Ascending aorta (tissue), 2 donors: ENCODE measurements at regions not wholly inside any gene's neighbourhood (a gene's known extent, or its start where the extent isn't known, plus 50 kb on each side); places are given as distances from the start of the nearest gene placed in this dataset.

Experiments
- DNase-seq, 2 donors: peaks; one replicate each; pipeline ENCODE4 v3.0.0-alpha.2; 2019; ENCODE audit warnings: low spot score in 2 of 2
- H3K27ac ChIP-seq, 2 donors: fragments of 200-600 bp; sonication (generic); one replicate each; pipeline ENCODE4 v1.5.1; 2016 to 2017; ENCODE audit warnings: mild to moderate bottlenecking in 1 of 2
- H3K27me3 ChIP-seq: fragments of 200-600 bp; sonication (generic); one replicate; pipeline ENCODE4 v1.5.1; 2017
- H3K36me3 ChIP-seq, 2 donors: fragments of 200-600 bp; sonication (generic); one replicate each; pipeline ENCODE4 v1.5.1; 2016
- H3K4me1 ChIP-seq, 2 donors: fragments of 200-600 bp; sonication (generic); one replicate each; pipeline ENCODE4 v1.5.1; 2016 to 2017; ENCODE audit warnings: mild to moderate bottlenecking in 1 of 2
- H3K4me3 ChIP-seq, 2 donors: fragments of 200-600 bp; sonication (generic); one replicate each; pipeline ENCODE4 v1.5.1; 2016 to 2017; ENCODE audit warnings: mild to moderate bottlenecking in 1 of 2
- H3K9me3 ChIP-seq, 2 donors: fragments of 200-600 bp; sonication (generic); one replicate each; pipeline ENCODE4 v1.5.1; 2016
- CTCF ChIP-seq, 3 experiments: fragments of 200-600 bp in 2 of 3; fragments of 450-650 bp in 1 of 3; sonication (generic) in 2 of 3; IDR thresholded peaks; one replicate each; pipeline ENCODE4 v1.5.1; 2016 to 2019; ENCODE audit warnings: antibody characterized with exemption in 3 of 3, mild to moderate bottlenecking in 1 of 3, moderate library complexity in 1 of 3
- intact Hi-C: fragments of 100-400 bp; cut with DNase I; formaldehyde crosslinking; loops from one replicate; pipeline ENCODE4 v1.15.1; 2023

GRCh38 chr10:55897490-55897921 is 463.6 kb downstream of the ZWINT start:
- Histone ChIP-seq H3K9me3 (no peaks in the 10 kb centered on the region), H3K27ac (no peak overlapping the region), H3K4me1 (no peaks in the 10 kb centered on the region), H3K36me3 (no peaks in the 10 kb centered on the region), H3K4me3 (no peak overlapping the region), H3K27me3 (no peaks in the 10 kb centered on the region)
- DNase-seq, result no peak
- no peak for TF ChIP-seq CTCF (IDR thresholded peaks at IDR 0.05)
- intact Hi-C loops, result no loop called here

- H3K27ac ChIP-seq, result no peak overlapping the region
- H3K36me3 ChIP-seq, result no peaks in the 10 kb centered on the region
- no peak overlapping the region for H3K4me3 ChIP-seq
- intact Hi-C loops, result no loop called here
- H3K4me1 ChIP-seq, result no peaks in the 10 kb centered on the region
- H3K27me3 ChIP-seq, result no peaks in the 10 kb centered on the region
- H3K9me3 ChIP-seq, result no peaks in the 10 kb centered on the region
- no peak for TF ChIP-seq CTCF (IDR thresholded peaks at IDR 0.05)
- no peak for DNase-seq
These were observed 468.8 kb downstream of the ZWINT start for GRCh38 chr10:55892276-55892675.

GRCh38 chr10:55881588-55881987 is 479.5 kb downstream of the ZWINT start:
- intact Hi-C loops, result no loop called here

GRCh38 chr10:55873485-55873884 is 487.6 kb downstream of the ZWINT start:
- no peak for DNase-seq
- H3K27ac ChIP-seq, result no peak overlapping the region
- no peak for TF ChIP-seq CTCF (IDR thresholded peaks at IDR 0.05)
- no peaks in the 10 kb centered on the region for H3K27me3 ChIP-seq
- intact Hi-C loops, result no loop called here
- no peak overlapping the region for H3K4me3 ChIP-seq
- no peaks in the 10 kb centered on the region for H3K36me3 ChIP-seq
- no peaks in the 10 kb centered on the region for H3K4me1 ChIP-seq
- no peaks in the 10 kb centered on the region for H3K9me3 ChIP-seq

More at GRCh38 chr10:55881588-55881987, 479.5 kb downstream of the ZWINT start:
- no peak for TF ChIP-seq CTCF (IDR thresholded peaks at IDR 0.05)
- no peak for DNase-seq
- Histone ChIP-seq H3K4me1 (no peaks in the 10 kb centered on the region), H3K27ac (no peak overlapping the region), H3K4me3 (no peak overlapping the region), H3K9me3 (no peaks in the 10 kb centered on the region), H3K36me3 (no peaks in the 10 kb centered on the region), H3K27me3 (no peaks in the 10 kb centered on the region)

- H3K27ac ChIP-seq, result no peak overlapping the region
- no peak overlapping the region for H3K4me3 ChIP-seq
- no peak for TF ChIP-seq CTCF (IDR thresholded peaks at IDR 0.05)
- no peaks in the 10 kb centered on the region for H3K36me3 ChIP-seq
- DNase-seq, result no peak
- no peaks in the 10 kb centered on the region for H3K9me3 ChIP-seq
- intact Hi-C loops, result no loop called here
- H3K4me1 ChIP-seq, result no peaks in the 10 kb centered on the region
- no peaks in the 10 kb centered on the region for H3K27me3 ChIP-seq
These were observed 490.9 kb downstream of the ZWINT start for GRCh38 chr10:55870186-55870585.

GRCh38 chr10:55867848-55868247 is 493.2 kb downstream of the ZWINT start:
- no peak for DNase-seq
- intact Hi-C loops, result no loop called here
- no peak for TF ChIP-seq CTCF (IDR thresholded peaks at IDR 0.05)
- no peaks in the 10 kb centered on the region for H3K27me3 ChIP-seq
- H3K4me1 ChIP-seq, result no peaks in the 10 kb centered on the region
- H3K36me3 ChIP-seq, result no peaks in the 10 kb centered on the region
- H3K27ac ChIP-seq, result no peak overlapping the region
- H3K4me3 ChIP-seq, result no peak overlapping the region
- no peaks in the 10 kb centered on the region for H3K9me3 ChIP-seq
